ENCODE measurements at regions not wholly inside any gene's neighbourhood (a gene's known extent, or its start where the extent isn't known, plus 50 kb on each side); places are given as distances from the start of the nearest gene placed in this dataset.

DNA sequence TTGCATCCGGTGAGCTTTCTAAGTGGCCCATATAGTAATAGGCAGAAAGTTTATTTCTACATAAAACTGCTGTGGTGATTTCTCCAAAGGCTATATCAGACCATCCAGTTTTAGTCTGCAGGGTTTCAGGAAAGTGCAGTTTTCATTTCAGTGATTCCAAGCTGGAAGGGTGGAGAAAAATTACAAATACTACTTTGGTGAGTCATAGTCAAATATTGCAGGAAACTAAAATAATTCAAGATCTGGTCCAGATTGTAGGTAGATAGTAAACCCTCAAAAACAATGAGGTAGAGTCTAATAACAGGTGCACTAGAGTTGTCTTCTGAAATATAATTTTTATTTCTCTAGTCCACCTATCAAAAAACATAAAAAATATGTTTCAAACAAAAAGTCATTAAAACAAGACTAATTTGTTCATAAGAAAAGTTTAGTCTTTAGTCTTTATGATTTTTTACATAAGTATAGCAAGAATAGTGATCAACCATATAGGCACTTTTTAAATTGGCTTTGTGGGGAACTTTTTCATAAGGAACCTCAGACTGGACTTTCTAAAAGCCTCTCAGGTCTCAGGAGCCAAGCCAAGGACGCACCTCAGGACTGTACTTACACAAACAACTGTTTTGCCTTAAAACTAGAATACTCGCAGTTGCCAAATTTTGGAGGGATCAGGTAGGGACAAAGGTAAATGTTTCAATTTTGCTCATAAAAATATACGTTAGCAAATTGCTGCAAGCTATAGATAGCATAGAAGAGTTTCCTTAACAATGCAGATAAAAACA is 101.8 kb upstream of the TLR3 start:
- DNase-seq (ENCODE audit: low read depth, low spot score), result peak; percentile 22
- H3K4me3 ChIP-seq (ENCODE audit: low read depth, low read length), result no peak overlapping the region
- TF ChIP-seq, protein P1, sequence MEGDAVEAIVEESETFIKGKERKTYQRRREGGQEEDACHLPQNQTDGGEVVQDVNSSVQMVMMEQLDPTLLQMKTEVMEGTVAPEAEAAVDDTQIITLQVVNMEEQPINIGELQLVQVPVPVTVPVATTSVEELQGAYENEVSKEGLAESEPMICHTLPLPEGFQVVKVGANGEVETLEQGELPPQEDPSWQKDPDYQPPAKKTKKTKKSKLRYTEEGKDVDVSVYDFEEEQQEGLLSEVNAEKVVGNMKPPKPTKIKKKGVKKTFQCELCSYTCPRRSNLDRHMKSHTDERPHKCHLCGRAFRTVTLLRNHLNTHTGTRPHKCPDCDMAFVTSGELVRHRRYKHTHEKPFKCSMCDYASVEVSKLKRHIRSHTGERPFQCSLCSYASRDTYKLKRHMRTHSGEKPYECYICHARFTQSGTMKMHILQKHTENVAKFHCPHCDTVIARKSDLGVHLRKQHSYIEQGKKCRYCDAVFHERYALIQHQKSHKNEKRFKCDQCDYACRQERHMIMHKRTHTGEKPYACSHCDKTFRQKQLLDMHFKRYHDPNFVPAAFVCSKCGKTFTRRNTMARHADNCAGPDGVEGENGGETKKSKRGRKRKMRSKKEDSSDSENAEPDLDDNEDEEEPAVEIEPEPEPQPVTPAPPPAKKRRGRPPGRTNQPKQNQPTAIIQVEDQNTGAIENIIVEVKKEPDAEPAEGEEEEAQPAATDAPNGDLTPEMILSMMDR (IDR thresholded peaks at IDR 0.05; ENCODE audit: low read depth, low read length), result no peak
- in situ Hi-C loops (cut with HindIII; ENCODE audit: low sequenced_read_pairs), result no loop called here

DNA sequence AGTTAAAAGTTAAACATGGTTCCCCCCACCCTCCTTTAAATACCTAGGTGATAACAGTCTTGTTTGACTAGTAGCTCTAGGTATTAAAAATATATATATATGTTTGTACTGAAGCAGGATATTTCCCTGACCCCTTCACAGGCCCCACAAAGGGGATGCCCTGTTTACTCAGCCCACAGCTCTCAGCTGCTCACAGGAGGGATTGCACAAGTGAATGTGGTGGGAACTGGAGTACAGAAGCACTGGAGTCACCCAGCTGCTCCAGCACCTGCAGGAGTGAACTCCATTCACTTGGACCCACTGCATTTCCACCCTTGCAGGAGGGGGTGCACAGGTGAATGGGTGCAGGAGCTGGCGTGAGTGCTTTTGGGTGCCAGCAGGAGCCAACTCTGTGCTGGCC is 99.3 kb upstream of the TLR3 start:
- DNase-seq (ENCODE audit: low read depth, low spot score), result no peak
- in situ Hi-C loops (cut with HindIII; ENCODE audit: low sequenced_read_pairs), result no loop called here
- TF ChIP-seq, protein P1 (IDR thresholded peaks at IDR 0.05; ENCODE audit: low read depth, low read length), result no peak
- H3K4me3 ChIP-seq (ENCODE audit: low read depth, low read length), result no peak overlapping the region

DNA sequence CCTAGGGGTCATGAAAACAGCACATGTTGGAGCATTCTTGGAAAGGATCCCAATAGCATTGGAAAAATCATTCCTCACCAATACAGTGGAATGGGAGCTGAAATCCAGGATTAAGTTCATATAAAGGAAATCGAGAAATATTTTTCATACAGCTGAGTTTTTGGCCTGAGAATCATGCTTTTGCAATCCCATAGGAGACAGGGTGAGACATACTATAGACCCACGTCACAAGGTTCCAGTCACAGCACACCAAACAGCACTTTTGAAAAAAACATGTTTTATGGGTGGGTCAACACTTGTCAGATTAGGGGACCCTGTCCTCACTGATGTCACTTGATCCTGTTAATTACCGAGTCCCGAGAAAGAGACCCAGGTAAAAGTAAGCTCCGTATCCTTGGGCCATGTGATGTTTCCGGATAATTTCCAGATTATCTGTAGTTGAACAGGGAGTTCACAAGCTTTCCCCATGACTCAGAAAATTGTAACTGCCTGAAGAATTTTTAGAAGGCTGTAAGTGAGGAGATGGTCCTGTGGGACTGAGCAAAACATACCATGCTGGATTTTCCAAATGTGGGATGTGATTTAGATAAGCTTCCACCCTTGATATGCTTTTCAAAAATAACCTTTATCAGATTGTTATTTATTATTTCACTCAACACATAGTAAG is 80.9 kb upstream of the TLR3 start:
- no peak for DNase-seq (ENCODE audit: low read depth, low spot score)
- no peak overlapping the region for H3K4me3 ChIP-seq (ENCODE audit: low read depth, low read length)
- in situ Hi-C loops (cut with HindIII; ENCODE audit: low sequenced_read_pairs), result no loop called here
- TF ChIP-seq, protein P1 (IDR thresholded peaks at IDR 0.05; ENCODE audit: low read depth, low read length), result no peak

DNA sequence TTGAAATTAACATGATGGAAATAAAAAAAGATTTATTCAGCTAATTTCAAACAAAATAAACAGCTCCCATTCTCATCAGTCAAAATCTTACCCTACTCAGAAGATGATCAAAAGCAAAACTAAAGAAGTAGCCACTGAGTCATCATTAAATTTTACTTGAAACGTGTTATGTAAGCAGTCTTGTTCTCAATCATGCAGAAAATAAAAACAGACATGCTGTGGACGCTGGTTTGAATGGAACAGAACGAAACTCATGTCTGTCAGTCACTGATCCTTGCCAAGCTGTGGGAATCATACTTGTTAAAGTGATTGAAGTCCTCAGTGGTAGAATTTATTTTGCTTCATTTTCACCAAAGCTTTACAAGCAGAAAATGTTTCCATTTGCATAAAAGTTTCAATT is 77.2 kb upstream of the TLR3 start:
- in situ Hi-C loops (cut with HindIII; ENCODE audit: low sequenced_read_pairs), result no loop called here
- no peak overlapping the region for H3K4me3 ChIP-seq (ENCODE audit: low read depth, low read length)
- DNase-seq (ENCODE audit: low read depth, low spot score), result no peak
- TF ChIP-seq, protein P1 (IDR thresholded peaks at IDR 0.05; ENCODE audit: low read depth, low read length), result no peak

DNA sequence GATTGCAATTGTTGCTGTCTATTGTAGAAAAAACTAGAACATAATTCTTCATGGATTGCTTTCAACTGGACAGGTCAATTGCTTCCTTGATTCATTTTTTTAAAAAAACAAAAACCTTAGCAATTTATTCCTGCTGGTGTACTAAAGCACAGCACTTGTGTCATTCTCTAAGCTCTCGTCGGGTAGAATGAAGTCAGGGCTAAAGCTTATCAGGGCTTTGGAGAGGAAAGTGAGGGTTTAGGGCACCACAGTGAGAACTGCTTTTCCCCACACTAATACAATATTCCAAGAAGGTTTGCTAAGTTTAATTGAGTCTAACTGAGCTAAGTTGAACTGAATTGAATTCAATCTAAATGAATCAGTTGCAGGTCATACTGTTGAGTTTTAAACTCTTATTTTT is 76.4 kb upstream of the TLR3 start:
- DNase-seq (ENCODE audit: low read depth, low spot score), result no peak
- TF ChIP-seq, protein P1 (IDR thresholded peaks at IDR 0.05; ENCODE audit: low read depth, low read length), result no peak
- in situ Hi-C loops (cut with HindIII; ENCODE audit: low sequenced_read_pairs), result no loop called here
- no peak overlapping the region for H3K4me3 ChIP-seq (ENCODE audit: low read depth, low read length)

DNA sequence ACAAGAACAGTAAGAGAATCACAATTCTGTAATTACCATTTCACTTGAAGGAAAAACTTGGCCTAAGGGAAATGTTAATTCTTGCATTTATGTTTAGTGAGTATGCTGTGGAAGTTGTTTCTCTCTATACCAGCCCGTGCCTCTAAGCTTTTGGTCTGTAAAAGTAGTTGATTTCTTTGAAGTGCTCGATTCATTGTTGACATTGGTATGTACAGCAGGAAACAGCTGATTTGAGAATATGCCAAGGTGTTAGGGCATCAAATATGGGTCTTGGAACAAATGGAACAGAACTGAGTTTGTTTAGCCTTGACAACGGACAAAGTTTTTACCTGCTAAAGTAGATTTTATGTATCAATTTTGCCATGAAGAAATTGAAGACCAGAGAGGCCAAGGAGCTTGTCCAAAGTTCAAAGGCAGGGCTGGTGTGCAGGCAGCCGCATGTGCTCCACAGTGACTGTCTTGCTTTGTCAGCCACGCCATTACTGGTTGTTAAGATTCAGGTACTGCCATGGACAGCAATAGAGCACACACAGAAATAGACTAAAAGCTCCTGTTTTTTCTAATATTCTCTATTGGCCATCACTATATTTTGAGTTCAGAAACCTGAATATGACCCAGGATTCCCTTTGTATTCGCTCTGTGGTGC is 75.5 kb upstream of the TLR3 start:
- H3K4me3 ChIP-seq (ENCODE audit: low read depth, low read length), result no peak overlapping the region

More for the DNA sequence above, 75.5 kb upstream of the TLR3 start:
- DNase-seq (ENCODE audit: low read depth, low spot score), result no peak
- TF ChIP-seq, protein P1 (IDR thresholded peaks at IDR 0.05; ENCODE audit: low read depth, low read length), result no peak
- in situ Hi-C loops (cut with HindIII; ENCODE audit: low sequenced_read_pairs), result no loop called here
